Activated CD8-positive, alpha-beta memory T cell treated with anti-CD3 and anti-CD28 coated beads for 36 hours (primary cell): ENCODE measurements at regions not wholly inside any gene's neighbourhood (a gene's known extent, or its start where the extent isn't known, plus 50 kb on each side); places are given as distances from the start of the nearest gene placed in this dataset.

Source experiments
- CTCF ChIA-PET: fragments of 350-600 bp; sonication (Branson Sonifier 250); formaldehyde crosslinking; loops from one replicate; lab custom pipeline; 2021; ENCODE audit warnings: antibody characterized with exemption; lab: Charles Lee
- POLR2A ChIA-PET: fragments of 350-600 bp; sonication (Branson Sonifier 250); formaldehyde crosslinking; loops from one replicate; lab custom pipeline; 2021; ENCODE audit warnings: antibody characterized with exemption; lab: Charles Lee

GRCh38 chr2:7472465-7472864 is 555.3 kb downstream of the RNF144A start:
- CTCF ChIA-PET: no interaction called here
- POLR2A ChIA-PET: no interaction called here

- ChIA-PET CTCF (no interaction called here), POLR2A (no interaction called here)
Measured at GRCh38 chr2:7473135-7473771, 556.0 kb downstream of the RNF144A start.

DNA sequence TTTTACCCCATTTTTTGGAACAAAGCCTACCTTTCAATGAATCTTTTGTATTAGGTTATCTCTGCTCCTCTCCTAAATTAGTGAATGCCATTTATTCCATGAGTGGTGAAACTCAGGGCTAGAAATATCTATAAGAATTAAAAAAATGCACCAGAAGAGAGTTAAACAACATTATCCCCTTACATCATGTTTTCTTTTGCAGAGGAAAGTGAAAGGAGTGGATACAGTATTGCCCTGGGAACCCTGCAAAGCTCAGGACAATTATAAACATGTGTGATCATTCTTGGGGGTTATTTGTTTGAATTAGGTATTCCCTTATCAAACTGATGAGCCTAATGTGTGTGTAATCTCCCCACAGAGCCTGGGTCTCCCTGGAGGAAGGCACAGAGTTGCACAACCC is 559.2 kb downstream of the RNF144A start:
- POLR2A ChIA-PET: no interaction called here
- CTCF ChIA-PET: no interaction called here

GRCh38 chr2:7479603-7480002 is 562.4 kb downstream of the RNF144A start:
- ChIA-PET POLR2A (no interaction called here), CTCF (no interaction called here)

- POLR2A ChIA-PET: no interaction called here
- CTCF ChIA-PET: no interaction called here
Measured at GRCh38 chr2:7480431-7480830, 563.2 kb downstream of the RNF144A start.

- CTCF ChIA-PET: no interaction called here
- POLR2A ChIA-PET: interaction anchor here (0.7 kb wide), 1 partner anchor 35 kb away, joined by 3 read pairs; no protein-coding TSS in a partner anchor
Measured at GRCh38 chr2:7490672-7491071, 573.5 kb downstream of the RNF144A start.

DNA sequence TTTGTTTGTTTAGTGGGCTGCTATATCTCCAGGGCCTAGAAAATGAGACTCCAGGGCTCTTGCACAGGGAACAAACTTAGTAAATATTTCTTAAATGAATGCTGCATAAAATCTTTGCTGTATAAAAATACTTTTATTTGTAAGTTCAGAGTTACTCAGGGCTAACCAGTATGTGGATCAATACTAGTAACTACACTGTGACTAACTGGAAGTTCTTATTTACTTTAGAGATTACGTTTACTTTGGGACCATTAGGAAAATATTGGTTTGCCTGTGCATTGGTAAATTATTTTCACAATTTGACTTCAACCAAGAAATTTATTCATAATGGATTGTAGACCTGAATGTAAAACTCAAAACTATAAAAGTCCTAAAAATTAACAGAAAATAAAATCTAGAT is 575.5 kb downstream of the RNF144A start:
- ChIA-PET CTCF (no interaction called here), POLR2A (no interaction called here)

GRCh38 chr2:7497178-7497577 is 580.0 kb downstream of the RNF144A start:
- ChIA-PET POLR2A (no interaction called here), CTCF (no interaction called here)

DNA sequence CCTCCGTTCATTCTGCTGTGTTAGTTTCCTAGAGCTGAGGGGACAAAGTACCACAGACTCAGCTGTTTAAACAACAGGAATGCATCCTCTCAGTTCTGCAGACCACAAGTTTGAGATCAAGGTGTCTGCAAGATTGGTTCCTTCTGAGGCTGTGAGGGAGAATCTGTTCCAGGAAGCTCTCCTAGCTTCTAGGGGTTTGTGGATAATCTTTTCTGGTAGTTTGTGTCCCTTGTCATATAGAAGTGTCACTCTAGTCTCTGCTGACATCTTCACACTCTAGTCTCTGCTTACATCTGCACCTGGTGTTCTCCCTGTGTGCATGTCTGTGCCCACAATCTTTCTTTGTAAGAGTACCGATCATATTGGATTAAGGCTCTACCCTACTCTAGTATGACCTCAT is 581.8 kb downstream of the RNF144A start:
- ChIA-PET POLR2A (no interaction called here), CTCF (interaction anchor here (1.2 kb wide), 1 partner anchor 14 kb away, joined by 3 read pairs; no protein-coding TSS in a partner anchor)

DNA sequence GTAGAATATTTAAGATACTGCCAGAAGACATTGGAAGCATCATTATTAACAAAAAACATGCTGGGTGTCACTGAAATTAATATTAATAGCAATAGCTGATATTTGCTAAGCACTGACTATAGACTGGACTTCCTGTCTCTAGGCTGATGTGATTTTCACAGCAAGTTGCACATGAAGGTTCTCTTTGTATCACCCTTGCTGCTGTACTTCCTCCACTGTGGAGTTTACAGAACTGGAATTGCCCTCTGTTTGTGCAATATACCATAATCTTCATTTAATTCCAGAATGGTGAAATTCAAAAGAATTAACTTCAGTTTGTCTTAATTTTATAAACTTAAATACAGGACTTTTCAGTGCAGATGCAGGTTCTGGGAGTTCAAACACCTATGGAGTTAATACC is 585.1 kb downstream of the RNF144A start:
- ChIA-PET CTCF (no interaction called here), POLR2A (no interaction called here)

DNA sequence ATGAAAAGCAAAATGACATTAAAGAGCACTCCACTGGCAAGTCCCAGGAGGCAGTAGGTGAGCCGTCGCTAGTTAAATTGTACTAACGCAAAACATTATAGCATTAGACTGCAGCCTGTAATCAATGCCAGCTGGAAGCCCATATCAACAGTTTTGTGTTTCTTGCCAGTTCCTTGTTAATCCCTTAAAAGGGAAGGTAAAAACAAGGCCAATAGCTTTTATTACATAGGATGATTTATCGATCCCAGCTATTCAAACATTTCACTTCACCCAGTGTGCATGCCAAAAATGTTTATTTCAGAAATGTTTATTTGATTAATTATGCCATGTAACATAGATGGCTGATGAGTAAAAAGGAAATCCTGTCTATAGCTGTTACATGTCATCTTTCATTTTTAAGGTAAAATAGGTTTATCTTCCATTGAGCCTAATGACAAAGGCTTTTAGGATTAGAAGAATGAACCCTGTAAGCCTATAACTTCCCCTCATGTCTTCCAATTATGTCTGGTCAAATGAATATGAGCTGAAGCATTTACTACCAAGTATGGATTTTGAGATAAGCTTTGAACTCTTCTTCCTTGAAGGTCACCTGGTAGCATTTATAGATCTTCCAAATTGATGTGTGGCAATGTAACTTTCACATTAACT is 591.2 kb downstream of the RNF144A start:
- CTCF ChIA-PET: interaction anchor here (0.8 kb wide), 1 partner anchor 56 kb away, joined by 3 read pairs; no protein-coding TSS in a partner anchor
- POLR2A ChIA-PET: no interaction called here

GRCh38 chr2:7510353-7510752 is 593.1 kb downstream of the RNF144A start:
- ChIA-PET POLR2A (interaction anchor here (0.5 kb wide), 1 partner anchor 237 kb away, joined by 8 read pairs; no protein-coding TSS in a partner anchor), CTCF (no interaction called here)

- ChIA-PET POLR2A (no interaction called here), CTCF (interaction anchor here (1.0 kb wide), 1 partner anchor 15 kb away, joined by 3 read pairs; no protein-coding TSS in a partner anchor)
Measured at GRCh38 chr2:7513834-7514233, 596.6 kb downstream of the RNF144A start.

GRCh38 chr2:7515327-7515726 is 598.1 kb downstream of the RNF144A start:
- ChIA-PET CTCF (no interaction called here), POLR2A (interaction anchor here (0.6 kb wide), 1 partner anchor 34 kb away, joined by 3 read pairs; no protein-coding TSS in a partner anchor)

GRCh38 chr2:7516484-7517063 is 599.4 kb downstream of the RNF144A start:
- POLR2A ChIA-PET: interaction anchor here (1.0 kb wide), 1 partner anchor 211 kb away, joined by 4 read pairs; no protein-coding TSS in a partner anchor
- CTCF ChIA-PET: interaction anchor here (1.0 kb wide), 1 partner anchor 79 kb away, joined by 3 read pairs; no protein-coding TSS in a partner anchor

DNA sequence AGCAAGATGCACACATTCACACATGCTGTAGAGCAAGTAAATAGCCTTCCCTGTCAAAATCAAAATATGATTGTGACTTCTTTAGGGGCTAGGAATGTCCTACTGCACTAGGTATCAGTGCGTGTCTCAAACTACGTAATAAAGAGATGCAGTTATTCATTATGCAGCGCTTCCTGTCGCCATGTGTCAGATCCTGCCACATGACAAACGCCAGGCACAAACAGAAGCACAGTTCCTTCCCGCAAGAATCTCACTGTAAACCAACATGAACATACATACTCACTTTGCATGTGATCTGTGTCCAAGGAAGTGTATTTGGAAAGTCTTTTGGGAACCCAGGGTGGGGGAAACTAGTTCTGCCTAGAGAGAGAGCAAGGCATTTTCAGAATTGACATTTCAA is 599.9 kb downstream of the RNF144A start:
- CTCF ChIA-PET: interaction anchor here (1.0 kb wide), 1 partner anchor 79 kb away, joined by 3 read pairs; no protein-coding TSS in a partner anchor
- POLR2A ChIA-PET: interaction anchor here (1.0 kb wide), 1 partner anchor 210 kb away, joined by 4 read pairs; no protein-coding TSS in a partner anchor

DNA sequence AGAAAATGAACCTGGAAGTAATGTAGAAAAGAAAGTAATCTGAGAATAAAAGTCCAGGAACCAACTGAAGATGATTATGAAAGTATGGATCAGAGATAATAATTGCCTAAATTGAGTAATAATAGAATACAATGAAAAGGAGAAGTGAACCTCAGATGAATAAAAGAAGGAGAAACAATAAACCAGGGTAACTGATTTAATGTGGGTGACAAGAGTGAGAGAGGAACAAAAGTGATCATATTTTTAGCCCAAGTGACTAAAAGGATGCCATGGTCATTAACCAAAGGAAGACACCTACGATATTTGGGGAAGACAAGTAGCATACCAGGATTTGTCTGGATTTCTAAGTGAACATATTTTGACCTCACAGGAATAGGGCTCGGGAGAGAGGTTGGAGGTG is 600.6 kb downstream of the RNF144A start:
- ChIA-PET CTCF (interaction anchor here (1.0 kb wide), 1 partner anchor 80 kb away, joined by 3 read pairs; no protein-coding TSS in a partner anchor), POLR2A (no interaction called here)

GRCh38 chr2:7523481-7524120 is 606.4 kb downstream of the RNF144A start:
- ChIA-PET POLR2A (interaction anchor here (0.6 to 2.3 kb wide), 3 partner anchors 86 to 1085 kb away, joined by 3 to 10 read pairs (median 3); no protein-coding TSS in a partner anchor), CTCF (interaction anchor here (1.5 kb wide), 1 partner anchor 148 kb away, joined by 6 read pairs; no protein-coding TSS in a partner anchor)

GRCh38 chr2:7524195-7524594 is 607.0 kb downstream of the RNF144A start:
- POLR2A ChIA-PET: interaction anchor here (0.6 to 2.3 kb wide), 3 partner anchors 15 to 87 kb away, joined by 3 to 10 read pairs (median 3); no protein-coding TSS in a partner anchor
- CTCF ChIA-PET: interaction anchor here (0.7 to 1.5 kb wide), 3 partner anchors 43 to 147 kb away, joined by 3 to 6 read pairs (median 4); no protein-coding TSS in a partner anchor
